LHCN-M2 (cell line): ENCODE measurements at regions not wholly inside any gene's neighbourhood (a gene's known extent, or its start where the extent isn't known, plus 50 kb on each side); places are given as distances from the start of the nearest gene placed in this dataset.
"Not testable (repeated sequence)": the region's sequence is repeated elsewhere in the genome, so short reads cannot be mapped to it uniquely, and the experiment has no call there.

Source experiments
- DNase-seq: peaks from one replicate; pipeline ENCODE4 v3.0.0-alpha.2; 2012; ENCODE audit warnings: low read depth

DNA sequence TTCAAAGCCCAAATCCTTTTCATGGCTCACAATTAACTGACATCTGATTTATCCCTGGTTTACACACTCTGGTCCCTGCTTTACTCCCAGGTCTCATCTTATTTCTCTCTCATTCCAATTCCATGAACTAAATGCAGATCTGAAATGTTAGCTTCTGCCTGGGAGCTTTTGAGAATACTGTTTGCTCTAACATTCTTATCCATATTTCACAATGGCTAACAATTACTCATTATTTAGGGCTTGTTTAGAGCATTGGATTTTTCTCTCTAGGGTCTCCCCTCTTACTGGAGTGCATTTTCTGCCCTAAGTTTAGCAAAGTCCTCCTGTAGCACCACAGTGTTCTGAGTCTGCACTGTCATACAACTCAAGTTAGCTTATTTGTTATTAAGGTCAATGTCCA lies 121.5 kb upstream of the HCRTR2 start:
- DNase-seq, result no peak

DNA sequence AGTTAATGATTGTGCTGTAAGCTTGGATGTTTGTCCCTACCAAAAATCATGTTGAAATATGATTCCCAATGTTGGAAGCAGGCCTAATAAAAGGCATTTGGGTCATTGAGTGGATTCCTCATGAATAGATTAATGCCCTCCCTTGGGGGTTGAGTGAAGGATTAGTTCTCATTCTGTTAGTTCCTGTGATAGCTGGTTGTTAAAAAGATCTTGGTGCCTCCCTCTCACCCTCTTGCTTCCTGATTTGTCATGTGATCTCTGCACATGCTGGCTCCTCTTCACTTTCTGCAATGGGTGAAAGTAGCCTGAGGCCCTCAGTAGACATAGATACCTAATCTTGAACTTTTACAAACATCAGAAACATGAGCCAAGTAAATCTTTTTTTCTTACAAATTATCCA lies 115.6 kb upstream of the HCRTR2 start:
- DNase-seq, result no peak

DNA sequence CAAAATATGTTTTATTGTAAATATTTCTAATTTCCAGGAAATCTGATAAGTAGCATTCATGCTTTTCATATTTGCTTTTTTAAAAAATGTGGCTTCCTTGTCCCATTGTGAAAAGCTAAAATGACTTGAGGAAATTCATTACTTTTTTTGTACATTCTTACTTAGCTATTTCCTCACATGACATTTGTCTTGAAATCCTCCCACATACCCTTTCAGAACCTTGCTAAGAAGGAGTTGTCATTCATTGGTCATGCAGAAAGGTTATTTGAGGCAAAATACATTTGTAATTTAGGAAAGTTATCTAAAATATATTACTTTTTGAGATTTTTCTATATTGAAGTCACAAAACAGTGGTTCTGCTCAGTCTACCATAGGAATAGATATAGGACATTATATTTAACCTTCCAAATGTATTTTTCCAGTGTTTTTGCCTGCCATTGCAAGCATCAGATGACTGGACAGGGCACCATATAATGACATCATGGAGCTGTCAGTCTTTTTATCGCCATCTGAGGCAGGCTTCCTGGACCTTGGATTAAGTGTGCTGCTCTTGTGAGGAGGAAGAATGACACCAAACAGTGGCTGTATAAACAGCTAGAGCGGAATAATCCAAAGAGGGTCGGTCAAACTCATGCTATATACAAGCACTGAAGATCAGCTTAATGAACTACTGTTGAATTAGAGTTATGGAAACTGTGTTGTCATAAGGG lies 109.4 kb upstream of the HCRTR2 start:
- no peak for DNase-seq

DNA sequence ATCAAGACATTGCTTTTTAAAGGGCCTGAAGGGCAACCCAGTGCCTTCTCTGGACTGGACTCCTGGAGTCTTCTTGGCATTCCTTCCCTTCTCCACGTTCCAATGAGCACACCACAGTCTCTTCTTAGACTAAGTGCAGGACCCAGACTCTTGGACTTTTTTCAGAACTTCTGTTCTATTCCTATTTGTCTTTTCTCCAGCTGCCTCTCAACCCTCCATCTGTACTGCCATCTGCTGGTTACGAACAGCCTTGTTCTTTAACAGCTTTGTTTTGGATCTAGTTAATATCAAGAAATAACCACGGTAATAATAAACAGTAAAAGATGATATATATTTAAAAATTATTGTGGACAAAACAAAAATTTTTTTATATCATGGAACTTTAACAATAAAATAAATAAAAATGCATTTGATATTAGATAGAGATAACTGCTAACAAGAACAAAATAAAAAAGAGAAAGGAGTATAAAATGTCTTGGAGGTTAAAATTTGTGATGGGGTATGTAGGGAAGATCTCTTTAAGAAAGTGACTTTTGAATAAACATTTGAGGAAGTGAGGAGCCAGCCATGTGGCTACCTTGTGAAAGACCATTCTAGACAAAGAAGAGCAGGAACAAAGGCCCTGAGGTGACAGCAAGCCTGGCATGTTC lies 105.1 kb upstream of the HCRTR2 start:
- DNase-seq, result peak; percentile 32

DNA sequence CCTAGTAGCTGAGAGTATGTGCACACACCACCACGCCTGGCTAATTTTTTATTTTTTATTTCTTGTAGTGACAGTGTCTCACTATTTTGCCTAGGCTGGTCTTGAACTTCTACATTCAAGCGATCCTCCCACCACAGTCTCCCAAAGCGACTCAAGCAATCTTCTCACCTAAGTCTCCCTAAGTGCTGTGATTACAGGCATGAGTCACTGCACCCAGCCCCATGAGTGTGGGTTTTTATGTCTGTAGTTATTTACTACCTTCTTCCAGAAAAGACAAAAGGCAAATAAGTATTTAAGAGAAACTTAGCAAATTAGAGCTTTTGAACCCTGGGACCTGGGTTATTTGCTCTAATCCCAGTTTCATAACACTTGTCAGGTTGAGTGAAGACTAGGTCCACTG lies 92.3 kb upstream of the HCRTR2 start:
- no peak for DNase-seq

DNA sequence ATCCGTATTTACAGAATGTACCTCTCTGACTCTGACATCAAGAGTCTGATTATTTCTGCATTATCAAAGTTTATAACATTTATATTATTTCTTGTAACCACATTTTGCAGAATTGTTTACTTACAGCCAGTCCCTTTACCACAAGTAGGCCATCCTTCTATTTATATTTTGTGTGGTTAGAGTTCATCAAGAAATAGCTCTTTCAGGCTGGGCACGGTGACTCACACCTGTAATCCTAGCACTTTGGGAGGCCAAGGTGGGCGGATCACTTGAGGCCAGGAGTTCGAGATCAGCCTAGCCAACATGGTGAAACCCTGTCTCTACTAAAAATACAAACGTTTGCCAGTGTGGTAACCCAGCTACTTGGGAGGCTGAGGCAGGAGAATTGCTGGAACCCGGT lies 86.3 kb upstream of the HCRTR2 start:
- peak; percentile 7 for DNase-seq

DNA sequence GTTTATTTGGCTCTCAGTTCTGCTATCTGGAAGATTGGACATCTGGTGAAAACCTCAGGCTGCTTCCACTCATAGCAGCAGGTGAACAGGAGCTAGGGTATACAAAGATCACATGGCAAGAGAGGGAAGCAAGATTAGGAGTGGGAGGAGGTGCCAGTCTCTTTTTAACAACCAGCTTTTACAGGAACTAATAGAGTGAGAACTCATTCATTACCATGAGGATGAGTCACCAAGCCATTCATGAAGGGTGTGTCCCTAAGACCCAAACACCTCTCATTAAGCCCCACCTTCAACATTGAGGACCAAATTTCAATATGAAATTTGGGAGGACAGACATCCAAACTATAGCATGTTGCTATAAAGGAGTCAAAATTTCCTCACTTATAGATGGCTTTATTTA lies 85.4 kb upstream of the HCRTR2 start:
- DNase-seq, result no peak

DNA sequence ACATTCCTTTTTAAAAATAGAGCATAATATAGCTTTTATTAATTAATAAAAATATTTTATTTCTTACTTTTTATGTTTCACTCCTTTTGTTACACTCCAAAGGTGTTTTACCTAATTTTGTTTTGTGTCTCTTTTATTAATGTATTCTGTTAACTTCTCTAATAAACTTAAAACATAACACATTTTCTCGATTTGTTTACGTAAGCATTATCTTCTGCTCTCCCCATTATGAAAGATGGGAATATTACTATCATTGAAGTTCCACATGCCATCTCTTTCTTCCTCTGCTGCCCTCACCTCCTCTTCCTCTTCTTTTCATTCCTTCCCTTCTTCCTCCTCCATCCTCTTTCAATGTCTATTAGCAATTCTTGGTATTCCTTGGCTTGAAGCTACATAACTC lies 85.0 kb upstream of the HCRTR2 start:
- DNase-seq, result no peak

DNA sequence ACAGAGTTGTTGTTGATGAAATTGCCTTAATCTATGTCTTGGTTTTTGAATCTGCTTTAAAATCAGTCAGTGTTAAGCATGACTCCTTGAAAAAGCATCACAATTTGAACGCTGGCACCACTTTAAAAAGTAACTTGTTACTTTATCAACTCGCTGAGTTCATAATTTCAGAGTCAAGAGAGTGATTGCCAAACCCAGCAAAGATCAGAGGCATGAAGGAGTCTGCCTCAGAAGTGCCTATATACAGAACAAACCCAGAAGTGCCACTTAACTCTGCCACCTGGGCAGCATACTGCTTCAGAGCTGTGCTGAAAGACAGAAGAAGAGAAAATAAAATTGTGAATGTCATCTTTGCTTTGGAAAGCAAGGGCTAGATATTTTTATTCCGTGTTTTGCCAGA lies 73.6 kb upstream of the HCRTR2 start:
- no peak for DNase-seq

DNA sequence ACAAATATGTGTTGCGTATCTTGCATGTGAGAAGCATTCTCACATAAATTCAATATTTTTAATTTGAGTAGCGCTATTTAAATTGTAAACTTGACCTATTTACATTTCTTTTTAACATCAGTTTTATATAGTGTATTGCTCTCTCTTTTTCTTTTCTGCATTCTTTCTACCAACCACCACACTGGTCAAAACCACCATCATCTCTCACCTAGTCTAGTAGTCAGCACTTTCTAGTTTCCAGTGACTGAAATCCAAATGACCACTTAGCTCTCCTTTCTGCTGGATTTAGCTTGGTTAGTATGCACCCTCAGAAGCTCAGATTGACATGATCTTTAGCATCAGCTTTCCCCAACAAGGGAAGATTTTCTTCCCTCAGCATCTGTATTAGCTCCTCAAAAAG lies 73.2 kb upstream of the HCRTR2 start:
- DNase-seq, result no peak

DNA sequence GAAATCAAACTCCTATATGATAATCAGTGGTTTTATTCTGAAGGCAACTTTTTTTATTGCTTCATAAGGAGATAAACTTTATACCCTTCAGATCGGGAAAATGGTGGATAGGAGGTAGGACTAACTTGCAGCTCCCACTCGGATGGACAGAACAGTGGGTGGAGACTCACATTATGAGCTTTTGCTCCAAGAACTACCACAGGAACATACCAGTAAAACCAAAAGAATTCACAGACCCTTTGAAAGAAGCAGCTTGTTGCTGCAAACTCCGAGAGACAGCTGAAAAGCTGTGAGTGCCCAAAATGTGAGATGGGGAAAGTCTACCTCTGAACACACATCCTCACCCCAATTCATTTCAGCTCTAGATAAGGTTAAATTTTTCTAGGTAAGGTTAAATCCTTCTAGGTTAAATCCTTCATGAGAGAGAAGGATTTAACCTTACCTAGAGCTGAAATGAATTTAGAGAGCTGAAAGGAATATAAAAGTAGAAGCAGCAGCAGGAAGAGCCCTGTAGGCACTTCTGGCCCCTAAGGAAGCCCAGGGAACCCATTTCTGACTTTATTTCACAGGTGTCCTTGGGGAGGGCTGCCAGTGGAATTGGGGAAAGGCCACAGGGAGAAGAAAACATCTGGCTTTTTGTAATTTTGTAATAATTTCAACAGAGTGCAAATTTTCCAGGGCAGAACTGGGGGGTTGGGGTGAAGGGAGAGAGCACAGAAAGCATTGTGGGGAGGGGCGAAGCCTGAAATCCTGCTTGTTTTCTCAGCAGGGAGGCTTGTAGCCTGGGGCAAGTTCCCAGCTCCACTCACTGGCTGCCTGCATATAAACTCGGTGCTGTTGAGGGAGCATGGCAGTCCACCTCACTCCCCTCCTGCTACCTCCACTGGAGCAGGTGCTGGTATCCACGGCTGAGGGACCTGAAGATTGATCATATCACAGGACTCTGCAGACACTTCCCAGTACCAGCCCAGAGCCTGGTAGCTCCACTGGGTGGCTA lies 65.9 kb upstream of the HCRTR2 start:
- no peak for DNase-seq

DNA sequence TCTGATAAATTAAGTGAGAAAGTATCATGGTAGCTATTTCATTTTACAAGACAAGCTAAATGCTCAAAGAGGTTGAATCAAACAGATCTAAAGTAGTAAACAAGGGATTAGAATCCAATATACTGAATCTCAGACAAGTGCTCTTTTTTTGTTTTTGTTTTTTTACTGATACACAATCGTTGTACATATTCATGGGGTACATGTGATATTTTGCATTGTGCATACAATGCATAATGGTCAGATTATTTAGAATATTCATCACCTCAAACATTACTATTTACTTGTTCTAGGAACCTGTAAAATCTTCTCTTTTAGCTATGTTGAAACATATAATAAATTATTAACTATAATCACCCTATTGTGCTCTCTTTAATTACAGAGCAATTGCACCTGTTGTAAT lies 57.0 kb upstream of the HCRTR2 start:
- no peak for DNase-seq

DNA sequence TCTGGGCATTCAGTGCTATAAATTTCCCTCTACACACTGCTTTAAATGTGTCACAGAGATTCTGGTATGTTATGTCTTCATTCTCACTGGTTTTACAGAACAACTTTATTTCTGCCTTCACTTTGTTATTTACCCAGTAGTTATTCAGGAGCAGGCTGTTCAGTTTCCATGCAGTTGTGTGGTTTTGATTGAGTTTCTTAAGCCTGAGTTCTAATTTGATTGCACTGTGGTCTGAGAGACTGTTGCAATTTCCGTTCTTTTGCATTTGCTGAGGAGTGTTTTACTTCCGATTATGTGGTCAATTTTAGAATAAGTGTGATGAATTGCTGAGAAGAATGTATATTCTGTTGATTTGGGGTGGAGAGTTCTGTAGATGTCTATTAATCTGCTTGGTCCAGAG lies 50.1 kb upstream of the HCRTR2 start:
- not testable (repeated sequence) for DNase-seq
